Fibroblast of villous mesenchyme (primary cell): ENCODE measurements at regions not wholly inside any gene's neighbourhood (a gene's known extent, or its start where the extent isn't known, plus 50 kb on each side); places are given as distances from the start of the nearest gene placed in this dataset.
A peak's percentile ranks its signal among the peaks of the same experiment; 100 is the strongest.

Experiments
- DNase-seq: peaks from one replicate; pipeline ENCODE4 v3.0.0-alpha.2; 2010; ENCODE audit warnings: low read depth
- H3K4me3 ChIP-seq: 2 replicates; pipeline ENCODE4 v1.5.1; 2011; ENCODE audit warnings: low read depth, mild to moderate bottlenecking, low read length
- CTCF ChIP-seq: IDR thresholded peaks from 2 replicates; pipeline ENCODE4 v1.5.1; 2012; ENCODE audit warnings: low read depth, mild to moderate bottlenecking, low read length; ENCODE audit not compliant: insufficient read depth

- peak; percentile 74 for DNase-seq
- no peak overlapping the region for H3K4me3 ChIP-seq
- TF ChIP-seq CTCF = no peak
Measured at GRCh38 chr21:34200288-34200905, 127.0 kb downstream of the MRPS6 start.

GRCh38 chr21:34201001-34201400 lies 127.6 kb downstream of the MRPS6 start:
- no peak overlapping the region for H3K4me3 ChIP-seq
- TF ChIP-seq CTCF = no peak
- DNase-seq = no peak

- no peak for TF ChIP-seq CTCF
- H3K4me3 ChIP-seq = peak overlapping the region; percentile 43
- DNase-seq = no peak
Measured at GRCh38 chr21:34201481-34201858, 128.1 kb downstream of the MRPS6 start.

- no peak for TF ChIP-seq CTCF
- H3K4me3 ChIP-seq = peak overlapping the region; percentile 38
- peak; percentile 76 for DNase-seq
Measured at GRCh38 chr21:34202553-34203372, 129.4 kb downstream of the MRPS6 start.

- DNase-seq = no peak
- TF ChIP-seq CTCF = no peak
- H3K4me3 ChIP-seq = no peak overlapping the region
Measured at GRCh38 chr21:34203851-34204420, 130.6 kb downstream of the MRPS6 start.

GRCh38 chr21:34204481-34205439 lies 131.4 kb downstream of the MRPS6 start:
- no peak for TF ChIP-seq CTCF
- DNase-seq = no peak
- no peak overlapping the region for H3K4me3 ChIP-seq
